H1 (cell line): ENCODE measurements at regions not wholly inside any gene's neighbourhood (a gene's known extent, or its start where the extent isn't known, plus 50 kb on each side); places are given as distances from the start of the nearest gene placed in this dataset.

Source experiments
- CTCF ChIA-PET: fragments of 300-600 bp; sonication (Branson Sonifier 250); formaldehyde crosslinking; loops from one replicate; lab custom pipeline; 2021; ENCODE audit not compliant: partially characterized antibody; lab: Charles Lee
- POLR2A ChIA-PET: fragments of 300-600 bp; sonication (Branson Sonifier 250); formaldehyde crosslinking; loops from one replicate; lab custom pipeline; 2021; ENCODE audit warnings: inconsistent platforms; ENCODE audit not compliant: partially characterized antibody; lab: Charles Lee
- DNase-seq, 2 experiments: peaks; one replicate each; pipeline versions ENCODE4 v3.0.0 to v3.0.0-alpha.2; 2010 to 2022; ENCODE audit warnings: low spot score in 2 of 2, low read depth in 1 of 2, mixed read lengths in 1 of 2
- FAIRE-seq: peaks from 2 replicates; lab custom pipeline; 2011; peaks lifted over from hg19 to GRCh38; lab: Jason Lieb, UNC
- H2AFZ ChIP-seq: 2 replicates; pipeline ENCODE4 v1.8.1; 2012; ENCODE audit warnings: low read length, inconsistent platforms
- H2AK5ac ChIP-seq: 2 replicates; pipeline ENCODE4 v1.6.1; 2013; ENCODE audit warnings: low read depth, low read length
- H2BK120ac ChIP-seq: replicated peaks from 2 replicates; pipeline ENCODE3; 2013; ENCODE audit warnings: low read depth, low read length, inconsistent platforms
- H2BK12ac ChIP-seq: 2 replicates; pipeline ENCODE4 v1.6.1; 2013; ENCODE audit warnings: low read depth, low read length
- H2BK15ac ChIP-seq: 2 replicates; pipeline ENCODE4 v1.6.1; 2013; ENCODE audit warnings: low read length
- H2BK20ac ChIP-seq: 2 replicates; pipeline ENCODE4 v1.6.1; 2013; ENCODE audit warnings: low read length
- H2BK5ac ChIP-seq: 2 replicates; pipeline ENCODE4 v1.6.1; 2013; ENCODE audit warnings: low read depth, low read length
- H3K14ac ChIP-seq: 2 replicates; pipeline ENCODE4 v1.6.1; 2013; ENCODE audit warnings: inconsistent platforms; ENCODE audit not compliant: insufficient read length
- H3K18ac ChIP-seq: 2 replicates; pipeline ENCODE4 v1.6.1; 2013; ENCODE audit warnings: low read length; ENCODE audit errors: extremely low read depth
- H3K23ac ChIP-seq: 2 replicates; pipeline ENCODE4 v1.6.1; 2013; ENCODE audit warnings: inconsistent platforms; ENCODE audit not compliant: insufficient read length
- H3K23me2 ChIP-seq: 2 replicates; pipeline ENCODE4 v1.6.1; 2013; ENCODE audit warnings: low read depth, low read length
- H3K27ac ChIP-seq: 2 replicates; pipeline ENCODE4 v1.6.1; 2011; ENCODE audit warnings: low read depth, low read length, inconsistent platforms
- H3K27me3 ChIP-seq, 4 experiments: replicated peaks in 1 of 4; 1 replicate in 1 of 4; 2 replicates in 3 of 4; pipeline versions ENCODE4 v1.6.1 to v1.8.1; 2011 to 2013; ENCODE audit warnings: low read length in 3 of 4, mild to moderate bottlenecking in 3 of 4, inconsistent platforms in 2 of 4, mixed read lengths in 2 of 4, moderate library complexity in 1 of 4; ENCODE audit not compliant: control insufficient read depth in 3 of 4, insufficient read depth in 3 of 4; ENCODE audit errors: extremely low read depth in 1 of 4
- H3K36me3 ChIP-seq, 4 experiments: 2 replicates each; pipeline versions ENCODE4 v1.6.1 to v1.8.1; 2011 to 2013; ENCODE audit warnings: mild to moderate bottlenecking in 4 of 4, low read length in 3 of 4, moderate library complexity in 2 of 4, control low read depth in 1 of 4, inconsistent platforms in 1 of 4; ENCODE audit not compliant: insufficient read depth in 4 of 4, control insufficient read depth in 2 of 4
- H3K4ac ChIP-seq: replicated peaks from 2 replicates; pipeline ENCODE3; 2013; ENCODE audit warnings: low read length, low read depth, mixed read lengths, inconsistent platforms; ENCODE audit not compliant: insufficient read length
- H3K4me1 ChIP-seq, 4 experiments: replicated peaks in 1 of 4; 1 replicate in 1 of 4; 2 replicates in 3 of 4; pipeline versions ENCODE4 v1.6.1 to v1.8.1; 2011 to 2013; ENCODE audit warnings: low read length in 3 of 4, inconsistent platforms in 2 of 4, mixed read lengths in 1 of 4; ENCODE audit not compliant: insufficient read depth in 4 of 4, control insufficient read depth in 3 of 4
- H3K4me2 ChIP-seq, 2 experiments: 2 replicates each; pipeline versions ENCODE4 v1.6.1 to v1.8.1; 2011 to 2013; ENCODE audit warnings: low read depth in 2 of 2, low read length in 2 of 2, control low read depth in 1 of 2, inconsistent platforms in 1 of 2, mild to moderate bottlenecking in 1 of 2; ENCODE audit not compliant: insufficient read depth in 1 of 2
- H3K4me3 ChIP-seq, 4 experiments: fragments of 200-600, 300-600 bp in 1 of 4; sonication (generic), shearing (Covaris generic), sonication (Bioruptor Twin) in 1 of 4; 2 replicates each; pipeline versions ENCODE4 v1.5.1 to v1.8.1; 2011 to 2016; ENCODE audit warnings: low read length in 4 of 4, low read depth in 3 of 4, control low read depth in 2 of 4, inconsistent platforms in 2 of 4, mild to moderate bottlenecking in 2 of 4, mixed read lengths in 1 of 4, moderate library complexity in 1 of 4; ENCODE audit not compliant: insufficient read depth in 2 of 4; ENCODE audit errors: extremely low read depth in 1 of 4
- H3K56ac ChIP-seq: replicated peaks from 2 replicates; pipeline ENCODE3; 2013; ENCODE audit warnings: low read depth, mild to moderate bottlenecking, mixed read lengths, low read length, inconsistent platforms; ENCODE audit not compliant: insufficient read length
- H3K79me1 ChIP-seq: 2 replicates; pipeline ENCODE4 v1.6.1; 2013; ENCODE audit warnings: low read depth, low read length, control low read depth
- H3K79me2 ChIP-seq, 2 experiments: 2 replicates each; pipeline versions ENCODE4 v1.6.1 to v1.8.1; 2012 to 2013; ENCODE audit warnings: low read length in 2 of 2, mild to moderate bottlenecking in 2 of 2, inconsistent platforms in 1 of 2; ENCODE audit not compliant: insufficient read depth in 2 of 2, control insufficient read depth in 1 of 2
- H3K9ac ChIP-seq, 4 experiments: replicated peaks in 1 of 4; 1 replicate in 1 of 4; 2 replicates in 3 of 4; pipeline versions ENCODE4 v1.6.1 to v1.8.1; 2011 to 2013; ENCODE audit warnings: low read depth in 3 of 4, low read length in 3 of 4, control low read depth in 2 of 4, mild to moderate bottlenecking in 2 of 4, moderate library complexity in 2 of 4, inconsistent platforms in 1 of 4; ENCODE audit errors: extremely low read depth in 1 of 4
- H3K9me3 ChIP-seq, 2 experiments: 2 replicates each; pipeline versions ENCODE4 v1.6.1 to v1.8.1; 2012 to 2013; ENCODE audit warnings: mild to moderate bottlenecking in 2 of 2, moderate library complexity in 2 of 2, control low read depth in 1 of 2, inconsistent platforms in 1 of 2, low read depth in 1 of 2, low read length in 1 of 2, mixed read lengths in 1 of 2; ENCODE audit not compliant: insufficient read depth in 2 of 2
- H4K20me1 ChIP-seq, 2 experiments: replicated peaks in 1 of 2; 2 replicates each; pipeline versions ENCODE3 to v1.8.1; 2011 to 2013; ENCODE audit warnings: inconsistent platforms in 2 of 2, low read length in 2 of 2, mild to moderate bottlenecking in 1 of 2; ENCODE audit not compliant: insufficient read depth in 2 of 2, control insufficient read depth in 1 of 2
- H4K5ac ChIP-seq: 2 replicates; pipeline ENCODE4 v1.6.1; 2013; ENCODE audit warnings: low read length, low read depth, mixed read lengths, inconsistent platforms; ENCODE audit not compliant: insufficient read length
- H4K8ac ChIP-seq: 2 replicates; pipeline ENCODE4 v1.8.0; 2013; ENCODE audit warnings: mild to moderate bottlenecking, moderate library complexity, low read length, inconsistent platforms; ENCODE audit not compliant: insufficient read depth; ENCODE audit errors: extremely low read depth
- H4K91ac ChIP-seq: replicated peaks from 2 replicates; pipeline ENCODE3; 2013; ENCODE audit warnings: low read length, mixed read lengths, inconsistent platforms; ENCODE audit not compliant: insufficient read length
- KDM4A ChIP-seq: IDR thresholded peaks from one replicate; pipeline ENCODE4 v1.7.1; 2012; ENCODE audit warnings: low read depth, mild to moderate bottlenecking, moderate library complexity, low read length, inconsistent platforms; ENCODE audit not compliant: severe bottlenecking
- NANOG ChIP-seq: IDR thresholded peaks from 2 replicates; pipeline ENCODE4 v1.6.1; 2011; ENCODE audit warnings: low read length, low read depth, mild to moderate bottlenecking, inconsistent platforms; ENCODE audit not compliant: insufficient read depth, poor library complexity, severe bottlenecking
- RNF2 ChIP-seq: fragments of 200-900, 300-1000 bp; sonication (generic); IDR thresholded peaks from 2 replicates; pipeline ENCODE4 v1.7.1; 2016; ENCODE audit warnings: borderline replicate concordance, low read depth, mild to moderate bottlenecking, antibody characterized with exemption, low read length; ENCODE audit not compliant: poor library complexity, severe bottlenecking; ENCODE audit errors: missing control alignments
- WGBS, 2 experiments: shearing (Covaris generic) in 1 of 2; methylation state at CpG; one replicate each; pipeline versions ENCODE4 v1.1.6 to v1.1.7; 2013 to 2015; ENCODE audit warnings: low lambda C conversion rate in 2 of 2, mixed read lengths in 2 of 2, inconsistent platforms in 1 of 2, low coverage in 1 of 2, missing lambda C conversion rate in 1 of 2; ENCODE audit not compliant: insufficient replicate concordance in 2 of 2, insufficient coverage in 1 of 2, insufficient read length in 1 of 2; ENCODE audit errors: extremely low coverage in 1 of 2, missing lambda C conversion rate in 1 of 2; 5-methylcytosine and 5-hydroxymethylcytosine counted together

GRCh38 chr10:59011972-59012632 lies 164.3 kb upstream of the PHYHIPL start:
- CTCF ChIA-PET: interaction anchor here (0.7 to 1.8 kb wide), 6 partner anchors 9 to 199 kb away, joined by 3 to 4 read pairs (median 3); no protein-coding TSS in a partner anchor
- no peak for DNase-seq
- H3K9ac ChIP-seq: no peak overlapping the region
- no peak overlapping the region for H3K4me3 ChIP-seq
- peaks cover 0 to 5% (median 0%) of the 10 kb centered on the region in 4 experiments; a peak in 1 of 7 replicates for H3K4me1 ChIP-seq
- no peaks in the 10 kb centered on the region for H3K27me3 ChIP-seq
- no peak overlapping the region for H2BK20ac ChIP-seq
- no peak overlapping the region for H2AFZ ChIP-seq
- H3K4ac ChIP-seq: no peak overlapping the region
- no peak for TF ChIP-seq RNF2
- no peak for TF ChIP-seq NANOG
- TF ChIP-seq KDM4A: no peak
- TF ChIP-seq, all 59 proteins: peak for 0
- H3K9me3 ChIP-seq: no peaks in the 10 kb centered on the region
- no peak overlapping the region for H4K8ac ChIP-seq
- H3K79me2 ChIP-seq: no peaks in the 10 kb centered on the region
- H2BK15ac ChIP-seq: no peak overlapping the region
- H4K91ac ChIP-seq: no peak overlapping the region
- no peak overlapping the region for H4K5ac ChIP-seq
- no peaks in the 10 kb centered on the region for H4K20me1 ChIP-seq
- H2BK5ac ChIP-seq: no peak overlapping the region
- H3K36me3 ChIP-seq: no peaks in the 10 kb centered on the region
- H3K23ac ChIP-seq: no peak overlapping the region
- H3K4me2 ChIP-seq: no peak overlapping the region
- no peaks in the 10 kb centered on the region for H3K23me2 ChIP-seq
- FAIRE-seq: no peak
- no peak overlapping the region for H3K14ac ChIP-seq
- H2AK5ac ChIP-seq: no peak overlapping the region
- no peak overlapping the region for H2BK120ac ChIP-seq
- H3K18ac ChIP-seq: no peak overlapping the region
- POLR2A ChIA-PET: no interaction called here
- H2BK12ac ChIP-seq: no peak overlapping the region
- H3K27ac ChIP-seq: no peak overlapping the region
- 92% methylated on average over 7 of the region's 7 CpGs; no CpG with 5 or more reads in 1 of the 2 experiments for WGBS, 2 experiments
- no peaks in the 10 kb centered on the region for H3K79me1 ChIP-seq
- H3K56ac ChIP-seq: no peak overlapping the region
